Glomerular endothelial cell (primary cell): ENCODE measurements at regions not wholly inside any gene's neighbourhood (a gene's known extent, or its start where the extent isn't known, plus 50 kb on each side); places are given as distances from the start of the nearest gene placed in this dataset.

Experiments
- DNase-seq: peaks from one replicate; pipeline ENCODE4 v3.0.0-alpha.2; 2011; ENCODE audit warnings: low read depth, low spot score; ENCODE audit errors: extremely low read depth

- no peak for DNase-seq
These were observed 1463.3 kb downstream of the C4orf33 start for GRCh38 chr4:130559268-130559667.

GRCh38 chr4:130563185-130563888, 1467.4 kb downstream of the C4orf33 start:
- DNase-seq: peak; percentile 67

- no peak for DNase-seq
These were observed 1468.0 kb downstream of the C4orf33 start for GRCh38 chr4:130563889-130564418.

GRCh38 chr4:130568746-130569145, 1472.8 kb downstream of the C4orf33 start:
- no peak for DNase-seq

- no peak for DNase-seq
These were observed 1477.8 kb downstream of the C4orf33 start for GRCh38 chr4:130573742-130574141.

- DNase-seq: no peak
These were observed 1478.3 kb downstream of the C4orf33 start for GRCh38 chr4:130574215-130574614.

GRCh38 chr4:130576218-130576617, 1480.3 kb downstream of the C4orf33 start:
- no peak for DNase-seq

- no peak for DNase-seq
These were observed 1495.1 kb downstream of the C4orf33 start for GRCh38 chr4:130591091-130591490.

- DNase-seq: no peak
These were observed 1504.8 kb downstream of the C4orf33 start for GRCh38 chr4:130600706-130601105.

GRCh38 chr4:130603043-130603442, 1507.1 kb downstream of the C4orf33 start:
- DNase-seq: no peak

- DNase-seq: no peak
These were observed 1512.2 kb downstream of the C4orf33 start for GRCh38 chr4:130608121-130608520.

- no peak for DNase-seq
These were observed 1532.6 kb downstream of the C4orf33 start for GRCh38 chr4:130628531-130628930.

GRCh38 chr4:130632731-130633604, 1537.0 kb downstream of the C4orf33 start:
- no peak for DNase-seq

GRCh38 chr4:130636486-130636885, 1540.5 kb downstream of the C4orf33 start:
- DNase-seq: no peak

GRCh38 chr4:130640592-130640991, 1544.6 kb downstream of the C4orf33 start:
- no peak for DNase-seq

GRCh38 chr4:130646886-130647285, 1550.9 kb downstream of the C4orf33 start:
- no peak for DNase-seq

GRCh38 chr4:130648570-130648969, 1552.6 kb downstream of the C4orf33 start:
- no peak for DNase-seq

- DNase-seq: no peak
These were observed 1557.9 kb downstream of the C4orf33 start for GRCh38 chr4:130653842-130654241.

GRCh38 chr4:130659320-130659719, 1563.4 kb downstream of the C4orf33 start:
- DNase-seq: no peak

- no peak for DNase-seq
These were observed 1572.9 kb downstream of the C4orf33 start for GRCh38 chr4:130668859-130669258.

GRCh38 chr4:130675266-130675665, 1579.3 kb downstream of the C4orf33 start:
- DNase-seq: no peak

GRCh38 chr4:130689181-130689580, 1593.2 kb downstream of the C4orf33 start:
- no peak for DNase-seq
